Cardiac muscle cell (in vitro differentiated cells and primary cell): ENCODE measurements at regions not wholly inside any gene's neighbourhood (a gene's known extent, or its start where the extent isn't known, plus 50 kb on each side); places are given as distances from the start of the nearest gene placed in this dataset.

Source experiments
- DNase-seq, 2 donors: peaks; one replicate each; pipeline versions ENCODE4 v3.0.0 to v3.0.0-alpha.2; 2010 to 2017; ENCODE audit warnings: low read depth in 1 of 2, low spot score in 1 of 2
- H3K27ac ChIP-seq: fragments of 200-600 bp; sonication (generic); 2 replicates; pipeline ENCODE4 v1.5.1; 2016
- H3K27me3 ChIP-seq: fragments of 200-600 bp; sonication (generic); 2 replicates; pipeline ENCODE4 v1.6.0; 2016; ENCODE audit warnings: control low read depth
- H3K36me3 ChIP-seq: fragments of 200-600 bp; sonication (generic); 2 replicates; pipeline ENCODE4 v1.5.1; 2016; ENCODE audit warnings: control low read depth
- H3K4me1 ChIP-seq: fragments of 200-600 bp; sonication (generic); 2 replicates; pipeline ENCODE4 v1.8.1; 2017; ENCODE audit warnings: low read depth, mild to moderate bottlenecking, mixed run types
- H3K4me3 ChIP-seq: fragments of 200-600 bp; sonication (generic); 2 replicates; pipeline ENCODE4 v1.5.1; 2016; ENCODE audit warnings: mild to moderate bottlenecking
- H3K9me3 ChIP-seq: fragments of 200-600 bp; sonication (generic); 2 replicates; pipeline ENCODE4 v1.5.1; 2017; ENCODE audit warnings: low read depth, mild to moderate bottlenecking, control low read depth
- TF ChIP-seq, protein P1 (sequence below): IDR thresholded peaks from 2 replicates; pipeline ENCODE4 v1.5.1; 2012; ENCODE audit warnings: low read depth, mild to moderate bottlenecking, low read length

DNA sequence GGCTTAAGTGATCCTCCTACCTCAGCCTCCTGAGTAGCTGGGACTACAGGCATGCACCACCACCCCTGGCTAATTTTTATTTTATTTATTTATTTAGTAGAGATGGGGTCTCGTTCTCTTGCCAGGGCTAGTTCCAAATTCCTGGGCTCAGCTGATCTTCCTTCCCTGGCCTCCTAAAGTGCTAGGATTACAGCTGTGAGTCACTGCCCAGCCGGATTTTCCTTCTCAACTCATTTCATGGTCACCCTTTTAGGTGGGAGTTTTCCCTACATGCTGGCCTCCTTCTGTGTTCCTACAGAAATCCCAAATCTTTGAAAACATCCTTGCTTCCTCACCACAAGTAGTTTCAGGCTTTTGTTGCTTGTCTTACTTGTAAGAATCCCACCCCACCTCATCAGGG is 102.1 kb upstream of the SIAH1 start:
- DNase-seq, result peak in 1 of 2 donors; percentile 43
- TF ChIP-seq, protein P1, sequence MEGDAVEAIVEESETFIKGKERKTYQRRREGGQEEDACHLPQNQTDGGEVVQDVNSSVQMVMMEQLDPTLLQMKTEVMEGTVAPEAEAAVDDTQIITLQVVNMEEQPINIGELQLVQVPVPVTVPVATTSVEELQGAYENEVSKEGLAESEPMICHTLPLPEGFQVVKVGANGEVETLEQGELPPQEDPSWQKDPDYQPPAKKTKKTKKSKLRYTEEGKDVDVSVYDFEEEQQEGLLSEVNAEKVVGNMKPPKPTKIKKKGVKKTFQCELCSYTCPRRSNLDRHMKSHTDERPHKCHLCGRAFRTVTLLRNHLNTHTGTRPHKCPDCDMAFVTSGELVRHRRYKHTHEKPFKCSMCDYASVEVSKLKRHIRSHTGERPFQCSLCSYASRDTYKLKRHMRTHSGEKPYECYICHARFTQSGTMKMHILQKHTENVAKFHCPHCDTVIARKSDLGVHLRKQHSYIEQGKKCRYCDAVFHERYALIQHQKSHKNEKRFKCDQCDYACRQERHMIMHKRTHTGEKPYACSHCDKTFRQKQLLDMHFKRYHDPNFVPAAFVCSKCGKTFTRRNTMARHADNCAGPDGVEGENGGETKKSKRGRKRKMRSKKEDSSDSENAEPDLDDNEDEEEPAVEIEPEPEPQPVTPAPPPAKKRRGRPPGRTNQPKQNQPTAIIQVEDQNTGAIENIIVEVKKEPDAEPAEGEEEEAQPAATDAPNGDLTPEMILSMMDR, result no peak
- Histone ChIP-seq H3K4me1 (no peaks in the 10 kb centered on the region), H3K9me3 (no peaks in the 10 kb centered on the region), H3K4me3 (no peak overlapping the region), H3K27me3 (no peaks in the 10 kb centered on the region), H3K36me3 (no peaks in the 10 kb centered on the region), H3K27ac (no peak overlapping the region)

DNA sequence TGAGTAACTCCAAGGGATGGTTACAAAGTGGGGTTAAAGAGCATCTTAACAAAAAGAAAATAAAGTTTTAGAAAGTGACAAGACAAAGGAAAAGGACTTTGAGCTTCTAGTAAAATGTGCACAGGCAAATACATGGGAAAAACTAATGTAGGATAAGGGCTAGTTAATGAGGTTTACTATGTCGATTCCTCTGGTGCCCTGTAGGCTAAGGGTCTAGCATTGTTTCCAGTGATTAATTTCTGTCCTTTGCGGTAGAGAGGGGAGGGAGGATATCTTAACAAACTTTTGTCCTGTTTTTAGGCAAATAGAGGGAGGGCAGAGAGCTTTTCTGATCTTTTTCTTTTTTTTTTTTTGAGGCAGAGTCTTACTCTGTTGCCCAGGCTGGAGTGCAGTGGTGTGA is 96.6 kb upstream of the SIAH1 start:
- Histone ChIP-seq H3K36me3 (no peaks in the 10 kb centered on the region), H3K4me3 (no peak overlapping the region), H3K27ac (no peak overlapping the region), H3K27me3 (no peaks in the 10 kb centered on the region), H3K9me3 (no peaks in the 10 kb centered on the region), H3K4me1 (no peaks in the 10 kb centered on the region)
- TF ChIP-seq, protein P1, result no peak
- DNase-seq, result no peak

DNA sequence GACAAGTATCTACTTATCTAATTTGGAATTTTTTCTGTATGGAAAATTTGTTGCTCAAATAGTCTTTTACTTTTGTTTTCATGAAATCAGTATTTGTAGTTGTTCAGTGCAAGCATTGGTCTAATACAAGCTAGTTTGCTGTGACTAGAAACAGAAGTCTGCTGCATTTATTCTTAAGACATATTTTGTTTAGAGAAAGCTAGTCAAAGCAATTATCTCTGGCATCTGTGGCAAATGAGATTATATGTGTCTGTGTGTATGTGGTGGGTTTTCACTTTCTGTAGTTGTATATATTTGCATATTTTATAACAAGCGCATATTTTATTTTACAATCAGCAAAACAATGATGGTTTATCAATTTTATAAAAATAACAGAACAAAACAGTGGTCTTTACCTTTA is 96.0 kb upstream of the SIAH1 start:
- TF ChIP-seq, protein P1, result no peak
- Histone ChIP-seq H3K9me3 (no peaks in the 10 kb centered on the region), H3K27me3 (no peaks in the 10 kb centered on the region), H3K4me1 (no peaks in the 10 kb centered on the region), H3K36me3 (no peaks in the 10 kb centered on the region), H3K27ac (no peak overlapping the region), H3K4me3 (no peak overlapping the region)
- no peak for DNase-seq

DNA sequence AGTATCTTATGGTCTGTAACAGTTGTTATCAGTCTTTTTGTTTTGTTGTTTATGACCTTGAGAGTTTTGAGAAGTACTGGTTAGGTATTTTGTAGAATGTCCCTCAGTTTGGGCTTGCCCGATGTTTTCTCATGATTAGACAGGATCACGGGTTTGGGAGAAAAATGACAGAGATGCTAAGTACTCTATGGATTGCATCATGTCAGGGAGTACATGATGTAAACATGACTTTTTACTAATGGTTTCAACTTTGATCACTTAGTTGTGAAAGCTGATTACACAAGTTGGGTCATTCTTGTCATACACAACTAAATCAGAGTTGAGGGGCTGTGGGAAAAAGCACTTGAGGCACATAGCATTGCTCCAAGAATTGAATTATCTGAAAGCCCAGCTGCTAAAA is 94.7 kb upstream of the SIAH1 start:
- Histone ChIP-seq H3K4me3 (no peak overlapping the region), H3K9me3 (no peaks in the 10 kb centered on the region), H3K27ac (no peak overlapping the region), H3K4me1 (no peaks in the 10 kb centered on the region), H3K36me3 (no peaks in the 10 kb centered on the region), H3K27me3 (no peaks in the 10 kb centered on the region)
- DNase-seq, result peak in 1 of 2 donors; percentile 58
- TF ChIP-seq, protein P1, result no peak

DNA sequence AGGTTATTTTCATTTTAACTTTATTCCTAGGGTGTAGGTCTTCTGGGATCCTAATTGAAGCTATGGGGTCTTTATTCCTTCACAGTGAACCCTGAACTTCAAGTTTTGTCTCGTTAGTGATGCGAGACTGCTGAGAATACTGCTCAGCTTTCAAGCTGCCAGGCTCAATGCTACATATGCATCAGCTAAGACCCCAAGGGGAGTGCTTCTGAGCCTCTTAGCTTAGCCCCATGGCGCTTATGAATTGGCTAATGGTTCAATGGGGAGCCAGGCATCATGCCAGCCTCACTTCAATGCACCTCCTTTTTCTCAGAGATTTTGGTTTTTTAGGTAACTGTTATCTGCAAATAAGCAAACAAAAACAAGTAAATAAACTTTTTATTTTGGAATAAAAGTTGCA is 94.1 kb upstream of the SIAH1 start:
- TF ChIP-seq, protein P1, result no peak
- DNase-seq, result no peak
- no peaks in the 10 kb centered on the region for H3K36me3 ChIP-seq
- no peak overlapping the region for H3K4me3 ChIP-seq
- no peaks in the 10 kb centered on the region for H3K27me3 ChIP-seq
- no peak overlapping the region for H3K27ac ChIP-seq
- no peaks in the 10 kb centered on the region for H3K9me3 ChIP-seq
- no peaks in the 10 kb centered on the region for H3K4me1 ChIP-seq

DNA sequence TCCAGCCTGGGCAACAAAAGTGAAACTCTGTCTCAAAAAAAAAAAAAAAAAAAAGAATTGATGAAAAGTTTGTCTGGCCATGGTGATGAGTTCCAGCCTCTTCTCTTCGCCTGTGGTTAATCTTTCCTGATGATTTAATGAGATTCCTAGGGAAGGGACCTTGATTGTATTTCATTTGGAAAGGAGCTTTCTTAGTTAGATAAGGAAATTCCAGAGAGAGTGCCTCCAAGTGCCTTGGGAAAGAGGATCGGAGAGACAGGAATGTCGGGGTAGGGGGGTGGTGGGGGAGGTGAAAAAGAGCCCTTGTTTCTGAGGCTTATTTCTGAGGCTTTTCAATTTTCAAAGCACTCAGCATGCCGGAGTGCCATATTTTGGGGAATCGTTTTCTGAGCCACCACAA is 93.2 kb upstream of the SIAH1 start:
- Histone ChIP-seq H3K27ac (no peak overlapping the region), H3K9me3 (no peaks in the 10 kb centered on the region), H3K4me1 (no peaks in the 10 kb centered on the region), H3K36me3 (no peaks in the 10 kb centered on the region), H3K4me3 (no peak overlapping the region), H3K27me3 (no peaks in the 10 kb centered on the region)
- TF ChIP-seq, protein P1, result no peak
- peak in 1 of 2 donors; percentile 40 for DNase-seq
